GM21526 (cell line): ENCODE measurements at regions not wholly inside any gene's neighbourhood (a gene's known extent, or its start where the extent isn't known, plus 50 kb on each side); places are given as distances from the start of the nearest gene placed in this dataset.

Experiments used
- ATAC-seq: cut with Tn5 transposase; IDR thresholded peaks from one replicate; pipeline ENCODE4 v1.9.1; 2021; ENCODE audit warnings: moderate library complexity; ENCODE audit not compliant: unreplicated experiment, low FRiP score

- no peak for ATAC-seq
Observed at GRCh38 chr5:81856948-81857928, 106.3 kb upstream of the SSBP2 start.

DNA sequence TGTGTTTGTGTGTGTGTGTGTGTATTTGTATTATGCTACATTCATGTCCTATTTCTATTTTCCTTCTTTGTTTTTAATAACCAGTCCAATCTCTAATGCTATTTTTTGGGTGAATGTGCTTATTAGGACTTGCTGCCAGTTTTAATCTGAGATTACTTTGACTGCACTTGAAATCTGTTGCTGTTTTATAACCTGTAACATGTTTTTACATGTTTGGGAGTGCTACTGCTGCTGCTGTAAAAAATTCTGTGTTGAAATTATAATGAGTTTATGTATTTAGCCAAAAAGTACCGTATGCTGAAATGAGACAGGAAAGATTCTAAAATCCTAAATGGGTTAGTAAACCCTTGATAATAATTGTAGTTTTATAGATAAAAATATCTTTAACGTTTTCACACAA, 104.7 kb upstream of the SSBP2 start:
- no peak for ATAC-seq

DNA sequence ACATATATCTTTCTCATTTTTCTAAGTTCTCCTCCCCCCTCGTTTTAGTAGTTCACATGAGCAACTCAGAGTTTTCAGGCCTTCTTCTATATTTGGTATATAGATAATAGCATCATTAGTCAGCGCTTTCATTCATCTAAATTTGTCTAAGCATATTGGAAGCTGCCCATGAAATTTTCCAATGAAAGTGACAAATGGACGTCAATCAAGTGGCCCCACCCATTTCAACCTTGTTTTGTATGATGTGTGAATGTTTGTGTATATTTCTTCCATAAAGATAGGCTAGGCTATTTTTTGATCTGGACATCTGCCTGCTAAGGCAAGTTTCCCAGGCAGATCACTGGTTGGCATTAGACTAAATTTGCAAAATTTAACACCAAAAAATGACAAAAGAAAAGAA, 104.0 kb upstream of the SSBP2 start:
- no peak for ATAC-seq

GRCh38 chr5:81854485-81854884, 103.6 kb upstream of the SSBP2 start:
- no peak for ATAC-seq

DNA sequence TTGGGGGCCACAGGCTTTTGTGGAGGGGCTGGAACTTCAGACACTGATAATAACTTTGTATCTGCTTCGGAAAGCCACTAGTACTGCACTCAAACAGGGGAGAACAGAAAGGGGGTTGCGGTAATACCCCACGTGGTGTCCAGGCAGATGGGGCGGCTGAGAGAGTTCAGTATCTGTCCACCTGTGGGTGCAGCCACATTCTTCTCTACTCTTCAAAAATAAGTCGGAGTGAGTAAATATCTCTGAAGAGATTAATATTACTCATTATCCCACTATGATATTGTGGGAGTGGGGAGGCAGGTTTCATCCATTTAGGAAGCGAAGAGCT, 102.1 kb upstream of the SSBP2 start:
- ATAC-seq: no peak

GRCh38 chr5:81852291-81853029, 101.6 kb upstream of the SSBP2 start:
- no peak for ATAC-seq

- ATAC-seq: peak; percentile 77
Observed at GRCh38 chr5:81851481-81852178, 100.7 kb upstream of the SSBP2 start.

- ATAC-seq: no peak
Observed at GRCh38 chr5:81850501-81851357, 99.8 kb upstream of the SSBP2 start.

DNA sequence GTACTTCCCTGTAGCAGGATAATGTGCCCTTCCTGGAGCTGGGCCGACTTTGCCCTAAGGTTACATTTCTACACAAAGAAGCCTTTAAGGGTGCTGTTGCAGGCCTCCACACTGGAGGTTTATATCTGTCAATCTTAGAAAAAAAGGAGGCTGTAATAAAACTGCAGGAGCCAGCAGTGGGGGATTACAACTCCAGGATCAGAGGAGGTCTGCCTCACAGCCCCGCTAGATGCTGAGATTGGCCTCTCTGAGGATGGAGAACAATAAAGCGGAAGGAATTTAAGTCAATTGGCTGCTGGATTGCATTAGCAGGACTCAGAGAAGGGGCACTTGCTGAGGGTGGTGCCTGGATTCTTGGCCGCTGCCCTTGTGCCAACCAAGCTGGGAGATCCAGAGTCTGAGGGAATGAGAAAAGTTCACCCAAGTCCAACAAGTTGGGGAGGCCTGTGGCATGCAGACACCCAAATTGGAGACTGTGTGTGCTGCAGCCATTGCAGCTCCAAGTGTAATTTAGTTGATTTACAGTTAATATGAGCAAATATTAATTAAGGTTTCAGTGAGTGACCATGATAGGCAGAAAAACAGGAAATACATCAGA, 99.0 kb upstream of the SSBP2 start:
- no peak for ATAC-seq

GRCh38 chr5:81848362-81848880, 97.5 kb upstream of the SSBP2 start:
- no peak for ATAC-seq

DNA sequence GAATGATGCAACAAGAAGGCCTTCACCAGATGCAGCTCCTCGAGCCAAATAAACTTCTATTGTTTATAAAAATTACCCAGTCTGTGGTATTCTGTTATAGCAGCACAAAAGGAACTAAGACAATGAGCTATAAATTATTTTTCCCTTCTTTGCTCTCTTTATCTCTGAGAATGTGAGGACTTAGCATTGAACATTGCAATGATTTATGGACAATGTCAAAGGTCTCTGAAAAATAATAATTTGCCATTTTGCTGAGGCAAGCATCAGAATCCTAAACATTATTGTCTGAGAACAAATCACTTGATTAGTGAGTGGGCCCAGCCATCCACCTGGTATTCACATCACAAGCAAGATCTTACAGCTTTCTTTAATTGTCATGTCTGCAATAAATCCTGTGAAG, 95.4 kb upstream of the SSBP2 start:
- no peak for ATAC-seq

DNA sequence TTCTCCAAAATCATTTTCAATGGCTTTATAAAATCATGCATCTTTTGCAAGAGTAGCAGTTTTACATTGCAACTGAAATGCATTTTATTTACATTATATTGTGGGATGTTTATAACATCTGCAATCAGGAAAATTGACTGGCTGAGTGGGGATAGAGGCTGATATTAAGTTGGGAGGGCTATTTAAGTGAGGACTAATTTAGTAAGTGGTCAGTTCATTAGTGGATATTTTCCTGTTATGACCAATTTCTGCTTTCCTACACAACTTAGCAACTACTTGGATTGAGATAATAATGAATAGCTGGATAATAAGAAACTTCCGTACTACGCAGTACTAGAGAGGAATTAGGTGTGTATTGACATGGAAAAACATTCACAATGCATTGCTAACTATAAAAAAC, 92.9 kb upstream of the SSBP2 start:
- no peak for ATAC-seq

GRCh38 chr5:81842795-81843398, 92.0 kb upstream of the SSBP2 start:
- ATAC-seq: no peak

GRCh38 chr5:81839034-81839433, 88.1 kb upstream of the SSBP2 start:
- no peak for ATAC-seq

- ATAC-seq: peak; percentile 74
Observed at GRCh38 chr5:81838307-81838906, 87.5 kb upstream of the SSBP2 start.

DNA sequence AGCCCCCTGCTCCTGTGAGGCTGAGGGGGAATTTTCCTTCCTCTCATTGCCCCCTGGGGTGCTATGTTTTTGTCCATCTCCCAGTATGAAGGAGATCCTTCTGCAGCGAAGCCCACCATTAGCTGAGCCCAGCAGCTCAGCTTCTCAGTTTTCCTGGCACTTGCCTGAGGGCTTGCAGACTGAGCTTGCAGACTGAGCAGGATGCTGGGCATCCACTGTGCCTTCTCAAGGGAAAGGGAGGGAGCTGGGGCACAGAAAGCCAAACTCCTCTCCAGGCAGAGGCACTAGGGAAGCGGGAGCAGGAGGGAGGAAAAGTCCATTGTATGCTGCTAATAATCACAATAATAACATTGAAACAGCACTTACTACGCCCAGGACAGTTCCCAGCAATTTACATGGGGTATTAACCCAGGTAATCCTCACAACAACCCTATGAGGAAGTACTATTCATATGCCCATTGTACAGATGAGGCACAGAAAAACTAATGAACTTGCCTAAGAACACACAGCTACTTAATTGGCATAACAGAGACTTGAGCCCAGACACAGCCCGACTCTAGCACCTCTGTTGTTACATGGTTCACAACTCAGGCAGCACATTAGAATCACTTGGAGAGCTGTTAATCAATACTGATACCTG, 86.9 kb upstream of the SSBP2 start:
- ATAC-seq: peak; percentile 10

DNA sequence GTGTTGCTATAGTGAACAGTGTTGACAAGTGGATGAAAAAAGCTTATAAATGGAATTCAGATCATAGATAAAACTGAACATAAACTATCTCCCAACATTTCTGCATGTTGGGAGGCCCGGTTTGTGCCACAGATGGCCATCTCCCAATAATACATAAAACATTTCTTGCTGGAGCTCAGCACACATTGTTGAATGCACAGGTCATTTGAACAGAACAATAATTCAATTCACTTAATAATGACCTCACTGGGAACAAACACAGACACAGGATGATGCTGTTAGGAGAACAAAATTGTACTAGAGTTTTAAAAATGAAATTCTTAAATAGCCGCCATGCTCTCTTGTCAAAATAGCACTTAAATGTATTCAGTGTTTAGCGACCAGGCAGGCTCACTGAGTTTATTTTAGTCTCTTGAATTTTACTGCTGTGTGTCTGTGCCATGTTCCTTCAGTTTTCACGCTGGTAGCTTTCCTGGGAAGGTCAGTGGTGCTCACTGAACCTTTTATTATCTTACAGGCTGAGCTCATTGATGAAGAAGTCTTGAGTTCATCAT, 85.0 kb upstream of the SSBP2 start:
- no peak for ATAC-seq

DNA sequence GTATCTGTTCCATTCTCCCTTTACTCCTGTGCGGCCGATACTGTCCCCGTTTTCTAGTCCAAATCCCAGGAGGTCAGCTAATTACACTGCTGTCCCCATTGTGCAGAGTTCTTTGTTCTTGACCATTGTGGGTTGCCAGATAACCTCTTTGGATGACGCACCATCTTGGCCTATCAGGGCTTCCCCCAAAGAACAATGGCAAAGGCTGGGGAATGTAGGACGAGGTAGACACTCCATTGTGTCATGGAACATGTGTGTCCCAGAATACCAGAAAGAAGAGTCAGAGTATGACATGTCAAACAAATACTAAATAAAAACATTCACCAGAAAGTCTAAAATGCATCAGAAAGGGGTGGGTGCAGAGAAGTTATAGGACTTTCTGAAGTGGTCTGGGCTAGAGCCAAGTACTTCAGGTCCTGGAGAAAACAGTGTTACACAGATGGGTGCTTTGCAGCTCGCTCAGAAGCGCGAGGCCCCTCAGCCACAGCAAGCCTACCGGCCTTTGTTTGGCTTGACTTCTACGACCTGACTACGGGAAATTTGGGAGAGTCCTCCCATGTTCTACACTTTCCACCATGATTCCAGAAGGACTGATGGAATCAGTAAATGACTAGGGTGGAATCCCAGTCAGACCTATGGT, 83.2 kb upstream of the SSBP2 start:
- ATAC-seq: no peak
